ENCODE measurements at regions not wholly inside any gene's neighbourhood (a gene's known extent, or its start where the extent isn't known, plus 50 kb on each side); places are given as distances from the start of the nearest gene placed in this dataset.

GRCh38 chr2:121118951-121119350 is 166.1 kb downstream of the TFCP2L1 start:
- Histone ChIP-seq H3K4me2 (ENCODE audit: low read length) (no peak overlapping the region), H3K79me2 (ENCODE audit: insufficient read depth, low read length) (no peaks in the 10 kb centered on the region), H3K4me3 (replicated peaks in 1 of 2; ENCODE audit: low read depth in 1 of 2, low read length in 2 of 2) (no peak overlapping the region), H2AFZ (ENCODE audit: low read depth, low read length, poor library complexity, severe bottlenecking) (no peak overlapping the region), H3K9me2 (ENCODE audit: insufficient read depth) (no peaks in the 10 kb centered on the region), H3K9ac (ENCODE audit: low read length) (no peak overlapping the region), H3K36me3 (ENCODE audit: control insufficient read depth in 1 of 2, insufficient read depth in 2 of 2, low read length in 2 of 2) (no peaks in the 10 kb centered on the region), H3K4me1 (ENCODE audit: control insufficient read depth in 1 of 2, insufficient read depth in 2 of 2, low read length in 2 of 2) (no peaks in the 10 kb centered on the region), H4K20me1 (ENCODE audit: insufficient read depth) (no peaks in the 10 kb centered on the region), H3K27me3 (ENCODE audit: insufficient read depth, low read length) (no peaks in the 10 kb centered on the region), H3K9me3 (ENCODE audit: control insufficient read depth in 1 of 2, insufficient read depth in 1 of 2, low read depth in 1 of 2, low read length in 2 of 2) (no peaks in the 10 kb centered on the region), H3K27ac (ENCODE audit: low read depth, low read length) (no peak overlapping the region)
- RAD21 ChIA-PET (ENCODE audit: low non-redundant PET in 1 of 2, low total read pairs in 2 of 2, uncharacterized antibody in 2 of 2, unreplicated experiment in 2 of 2): no interaction called here
- ATAC-seq (no peak), DNase-seq (ENCODE audit: low read depth, low spot score) (no peak)
- CTCF ChIA-PET: no interaction called here
- BruUV-seq (replicated peaks): no TSS peak
- intact Hi-C loops (cut with micrococcal nuclease): no loop called here
- POLR2A ChIA-PET: no interaction called here
- TF ChIP-seq ELF1 (IDR thresholded peaks at IDR 0.05; ENCODE audit: borderline replicate concordance, low read depth): no peak
- no peak for TF ChIP-seq RAD21 (IDR thresholded peaks at IDR 0.05; ENCODE audit: low read depth)
- no peak for TF ChIP-seq JUND (IDR thresholded peaks at IDR 0.05)
- no peak for TF ChIP-seq CBX3 (IDR thresholded peaks at IDR 0.05; ENCODE audit: low read depth)
- no peak for TF ChIP-seq MAX (IDR thresholded peaks at IDR 0.05)
- no peak for TF ChIP-seq SP1 (IDR thresholded peaks at IDR 0.05; ENCODE audit: low read depth)
- no peak for TF ChIP-seq SRF (IDR thresholded peaks at IDR 0.05; ENCODE audit: low read depth)
- no peak for TF ChIP-seq EGR1 (IDR thresholded peaks at IDR 0.05; ENCODE audit: low read depth)
- TF ChIP-seq ZNF274 (IDR thresholded peaks at IDR 0.05; ENCODE audit: low read depth, low read length): no peak
- no peak for TF ChIP-seq POLR2A (IDR thresholded peaks at IDR 0.05; ENCODE audit: borderline replicate concordance, extremely low read depth, insufficient read depth, insufficient read length)
- no peak for TF ChIP-seq CEBPB (IDR thresholded peaks at IDR 0.05; ENCODE audit: low read depth)
- no peak for TF ChIP-seq EZH2phosphoT487 (IDR thresholded peaks at IDR 0.05; ENCODE audit: borderline replicate concordance)
- no peak for TF ChIP-seq ZFX (IDR thresholded peaks at IDR 0.05)

- intact Hi-C loops (cut with micrococcal nuclease): no loop called here
- POLR2A ChIA-PET: no interaction called here
- H3K9me3 ChIP-seq (ENCODE audit: control insufficient read depth in 1 of 2, insufficient read depth in 1 of 2, low read depth in 1 of 2, low read length in 2 of 2): no peaks in the 10 kb centered on the region
Observed at GRCh38 chr2:121120411-121120810, 164.6 kb downstream of the TFCP2L1 start.

More at GRCh38 chr2:121120411-121120810, 164.6 kb downstream of the TFCP2L1 start:
- no peaks in the 10 kb centered on the region for H3K79me2 ChIP-seq (ENCODE audit: insufficient read depth, low read length)
- no peak overlapping the region for H3K4me2 ChIP-seq (ENCODE audit: low read length)
- no peaks in the 10 kb centered on the region for H3K27me3 ChIP-seq (ENCODE audit: insufficient read depth, low read length)
- no peak overlapping the region for H3K27ac ChIP-seq (ENCODE audit: low read depth, low read length)
- TF ChIP-seq EGR1 (IDR thresholded peaks at IDR 0.05; ENCODE audit: low read depth) (no peak), JUND (IDR thresholded peaks at IDR 0.05) (no peak), REST (IDR thresholded peaks at IDR 0.05; ENCODE audit: low read depth) (no peak), MAX (IDR thresholded peaks at IDR 0.05) (no peak), RAD21 (IDR thresholded peaks at IDR 0.05; ENCODE audit: low read depth) (no peak), CTCF (IDR thresholded peaks at IDR 0.05 in 2 of 3, conservative IDR thresholded peaks at IDR 0.05 in 1 of 3; ENCODE audit: borderline replicate concordance in 1 of 3, insufficient read depth in 1 of 3, low read depth in 2 of 3, low read length in 2 of 3) (no peak), TCF7L2 (IDR thresholded peaks at IDR 0.05; ENCODE audit: borderline replicate concordance, extremely low read depth, insufficient read depth, insufficient read length) (no peak)
- RAD21 ChIA-PET (ENCODE audit: low non-redundant PET in 1 of 2, low total read pairs in 2 of 2, uncharacterized antibody in 2 of 2, unreplicated experiment in 2 of 2): no interaction called here
- no peaks in the 10 kb centered on the region for H3K4me1 ChIP-seq (ENCODE audit: control insufficient read depth in 1 of 2, insufficient read depth in 2 of 2, low read length in 2 of 2)
- H3K36me3 ChIP-seq (ENCODE audit: control insufficient read depth in 1 of 2, insufficient read depth in 2 of 2, low read length in 2 of 2): no peaks in the 10 kb centered on the region
- ATAC-seq (no peak), DNase-seq (ENCODE audit: low read depth, low spot score) (no peak)
- H3K9me2 ChIP-seq (ENCODE audit: insufficient read depth): no peaks in the 10 kb centered on the region
- H3K4me3 ChIP-seq (replicated peaks in 1 of 2; ENCODE audit: low read depth in 1 of 2, low read length in 2 of 2): no peak overlapping the region
- H2AFZ ChIP-seq (ENCODE audit: low read depth, low read length, poor library complexity, severe bottlenecking): no peak overlapping the region
- no peak overlapping the region for H3K9ac ChIP-seq (ENCODE audit: low read length)
- no peaks in the 10 kb centered on the region for H4K20me1 ChIP-seq (ENCODE audit: insufficient read depth)
- CTCF ChIA-PET: interaction anchor here (0.9 kb wide), 1 partner anchor 8 kb away, joined by 3 read pairs; no protein-coding TSS in a partner anchor
- no TSS peak for BruUV-seq (replicated peaks)
